ENCODE measurements at regions not wholly inside any gene's neighbourhood (a gene's known extent, or its start where the extent isn't known, plus 50 kb on each side); places are given as distances from the start of the nearest gene placed in this dataset.

- H3K9ac ChIP-seq (ENCODE audit: control insufficient read depth, extremely low read depth, insufficient read depth, low read length) = no peak overlapping the region
- no peaks in the 10 kb centered on the region for H3K36me3 ChIP-seq (ENCODE audit: control insufficient read depth in 2 of 2, extremely low read depth in 1 of 2, insufficient read depth in 2 of 2, low read length in 2 of 2)
- H3K9me1 ChIP-seq (ENCODE audit: control insufficient read depth, extremely low read depth, insufficient read depth, low read length) = no peaks in the 10 kb centered on the region
- H3K27ac ChIP-seq (ENCODE audit: control insufficient read depth, insufficient read depth, low read length) = no peak overlapping the region
- H3K4me2 ChIP-seq (ENCODE audit: control insufficient read depth, extremely low read depth, insufficient read depth, low read depth, low read length) = no peak overlapping the region
- no peaks in the 10 kb centered on the region for H3K4me1 ChIP-seq (ENCODE audit: control insufficient read depth, extremely low read depth, insufficient read depth, low read length)
- dilution Hi-C loops (cut with MboI; ENCODE audit: extremely low pct_ligation_motif_present, low sequenced_read_pairs) = no loop called here
- no peaks in the 10 kb centered on the region for H4K20me1 ChIP-seq (ENCODE audit: control insufficient read depth, extremely low read depth, insufficient read depth, low read length)
- FAIRE-seq (no peak), DNase-seq (ENCODE audit: low read depth, low spot score) (no peak)
- H3K9me3 ChIP-seq (ENCODE audit: control insufficient read depth, low read depth, low read length) = no peaks in the 10 kb centered on the region
- H3K79me2 ChIP-seq (ENCODE audit: control insufficient read depth, insufficient read depth, low read length) = no peaks in the 10 kb centered on the region
- no peaks in the 10 kb centered on the region for H3K27me3 ChIP-seq (ENCODE audit: control insufficient read depth, extremely low read depth, insufficient read depth, low read length)
- TF ChIP-seq, protein P1, sequence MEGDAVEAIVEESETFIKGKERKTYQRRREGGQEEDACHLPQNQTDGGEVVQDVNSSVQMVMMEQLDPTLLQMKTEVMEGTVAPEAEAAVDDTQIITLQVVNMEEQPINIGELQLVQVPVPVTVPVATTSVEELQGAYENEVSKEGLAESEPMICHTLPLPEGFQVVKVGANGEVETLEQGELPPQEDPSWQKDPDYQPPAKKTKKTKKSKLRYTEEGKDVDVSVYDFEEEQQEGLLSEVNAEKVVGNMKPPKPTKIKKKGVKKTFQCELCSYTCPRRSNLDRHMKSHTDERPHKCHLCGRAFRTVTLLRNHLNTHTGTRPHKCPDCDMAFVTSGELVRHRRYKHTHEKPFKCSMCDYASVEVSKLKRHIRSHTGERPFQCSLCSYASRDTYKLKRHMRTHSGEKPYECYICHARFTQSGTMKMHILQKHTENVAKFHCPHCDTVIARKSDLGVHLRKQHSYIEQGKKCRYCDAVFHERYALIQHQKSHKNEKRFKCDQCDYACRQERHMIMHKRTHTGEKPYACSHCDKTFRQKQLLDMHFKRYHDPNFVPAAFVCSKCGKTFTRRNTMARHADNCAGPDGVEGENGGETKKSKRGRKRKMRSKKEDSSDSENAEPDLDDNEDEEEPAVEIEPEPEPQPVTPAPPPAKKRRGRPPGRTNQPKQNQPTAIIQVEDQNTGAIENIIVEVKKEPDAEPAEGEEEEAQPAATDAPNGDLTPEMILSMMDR (optimal IDR thresholded peaks at IDR 0.05 in 1 of 3, IDR thresholded peaks at IDR 0.05 in 1 of 3, conservative IDR thresholded peaks at IDR 0.05 in 1 of 3; ENCODE audit: extremely low read depth in 1 of 3, insufficient read depth in 2 of 3, low read length in 3 of 3) = no peak
- no peak for TF ChIP-seq EZH2 (IDR thresholded peaks at IDR 0.05; ENCODE audit: low read length)
- H2AFZ ChIP-seq (ENCODE audit: control insufficient read depth, low read length) = no peak overlapping the region
- H3K4me3 ChIP-seq (ENCODE audit: control insufficient read depth in 2 of 3, extremely low read depth in 1 of 3, insufficient read depth in 2 of 3, low read depth in 1 of 3, low read length in 3 of 3) = no peak overlapping the region
Observed at GRCh38 chr14:21999402-21999801, 325.8 kb upstream of the OR4E1 start.

- Histone ChIP-seq H3K9me1 (ENCODE audit: control insufficient read depth, extremely low read depth, insufficient read depth, low read length) (no peaks in the 10 kb centered on the region), H3K27ac (ENCODE audit: control insufficient read depth, insufficient read depth, low read length) (no peak overlapping the region), H3K4me3 (ENCODE audit: control insufficient read depth in 2 of 3, extremely low read depth in 1 of 3, insufficient read depth in 2 of 3, low read depth in 1 of 3, low read length in 3 of 3) (no peak overlapping the region), H3K9ac (ENCODE audit: control insufficient read depth, extremely low read depth, insufficient read depth, low read length) (no peak overlapping the region), H3K36me3 (ENCODE audit: control insufficient read depth in 2 of 2, extremely low read depth in 1 of 2, insufficient read depth in 2 of 2, low read length in 2 of 2) (no peaks in the 10 kb centered on the region), H3K79me2 (ENCODE audit: control insufficient read depth, insufficient read depth, low read length) (no peaks in the 10 kb centered on the region), H4K20me1 (ENCODE audit: control insufficient read depth, extremely low read depth, insufficient read depth, low read length) (no peaks in the 10 kb centered on the region), H3K9me3 (ENCODE audit: control insufficient read depth, low read depth, low read length) (no peaks in the 10 kb centered on the region), H3K27me3 (ENCODE audit: control insufficient read depth, extremely low read depth, insufficient read depth, low read length) (no peaks in the 10 kb centered on the region), H3K4me1 (ENCODE audit: control insufficient read depth, extremely low read depth, insufficient read depth, low read length) (no peaks in the 10 kb centered on the region), H2AFZ (ENCODE audit: control insufficient read depth, low read length) (no peak overlapping the region), H3K4me2 (ENCODE audit: control insufficient read depth, extremely low read depth, insufficient read depth, low read depth, low read length) (no peak overlapping the region)
- DNase-seq (ENCODE audit: low read depth, low spot score) = no peak
- peak; percentile 9 for FAIRE-seq
- dilution Hi-C loops (cut with MboI; ENCODE audit: extremely low pct_ligation_motif_present, low sequenced_read_pairs) = no loop called here
- TF ChIP-seq, protein P1 (optimal IDR thresholded peaks at IDR 0.05 in 1 of 3, IDR thresholded peaks at IDR 0.05 in 1 of 3, conservative IDR thresholded peaks at IDR 0.05 in 1 of 3; ENCODE audit: extremely low read depth in 1 of 3, insufficient read depth in 2 of 3, low read length in 3 of 3) = peak; percentile 45 to 57 (median 47)
- no peak for TF ChIP-seq EZH2 (IDR thresholded peaks at IDR 0.05; ENCODE audit: low read length)
Observed at GRCh38 chr14:21997300-21997699, 323.7 kb upstream of the OR4E1 start.
